GM18870 (cell line): ENCODE measurements at regions not wholly inside any gene's neighbourhood (a gene's known extent, or its start where the extent isn't known, plus 50 kb on each side); places are given as distances from the start of the nearest gene placed in this dataset.
"Not testable (repeated sequence)": the region's sequence is repeated elsewhere in the genome, so short reads cannot be mapped to it uniquely, and the experiment has no call there.

Source experiments
- ATAC-seq: cut with Tn5 transposase; IDR thresholded peaks from one replicate; pipeline ENCODE4 v1.9.1; 2021; ENCODE audit warnings: moderate library complexity; ENCODE audit not compliant: unreplicated experiment

- ATAC-seq = peak; percentile 79
Observed at GRCh38 chr2:58466804-58467203, 225.7 kb upstream of the FANCL start.

GRCh38 chr2:58466021-58466420, 224.9 kb upstream of the FANCL start:
- not testable (repeated sequence) for ATAC-seq

- ATAC-seq = no peak
Observed at GRCh38 chr2:58460670-58461069, 219.5 kb upstream of the FANCL start.

GRCh38 chr2:58449286-58450010, 208.3 kb upstream of the FANCL start:
- peak; percentile 91 for ATAC-seq

GRCh38 chr2:58448845-58449244, 207.7 kb upstream of the FANCL start:
- ATAC-seq = no peak

GRCh38 chr2:58448065-58448507, 207.0 kb upstream of the FANCL start:
- peak; percentile 81 for ATAC-seq

- no peak for ATAC-seq
Observed at GRCh38 chr2:58447586-58447985, 206.5 kb upstream of the FANCL start.

GRCh38 chr2:58441643-58442042, 200.5 kb upstream of the FANCL start:
- ATAC-seq = no peak

- ATAC-seq = no peak
Observed at GRCh38 chr2:58436872-58437271, 195.7 kb upstream of the FANCL start.

- no peak for ATAC-seq
Observed at GRCh38 chr2:58435246-58435645, 194.1 kb upstream of the FANCL start.

- no peak for ATAC-seq
Observed at GRCh38 chr2:58434692-58435091, 193.6 kb upstream of the FANCL start.

- ATAC-seq = no peak
Observed at GRCh38 chr2:58432491-58433170, 191.5 kb upstream of the FANCL start.

GRCh38 chr2:58429014-58429875, 188.1 kb upstream of the FANCL start:
- no peak for ATAC-seq

GRCh38 chr2:58428096-58429013, 187.2 kb upstream of the FANCL start:
- no peak for ATAC-seq

- ATAC-seq = no peak
Observed at GRCh38 chr2:58427572-58428095, 186.5 kb upstream of the FANCL start.

GRCh38 chr2:58425368-58425767, 184.2 kb upstream of the FANCL start:
- ATAC-seq = no peak

GRCh38 chr2:58419983-58420382, 178.9 kb upstream of the FANCL start:
- no peak for ATAC-seq

GRCh38 chr2:58416696-58417095, 175.6 kb upstream of the FANCL start:
- ATAC-seq = no peak

- no peak for ATAC-seq
Observed at GRCh38 chr2:58414506-58414905, 173.4 kb upstream of the FANCL start.

GRCh38 chr2:58410549-58410948, 169.4 kb upstream of the FANCL start:
- no peak for ATAC-seq
